ENCODE measurements at regions not wholly inside any gene's neighbourhood (a gene's known extent, or its start where the extent isn't known, plus 50 kb on each side); places are given as distances from the start of the nearest gene placed in this dataset.

DNA sequence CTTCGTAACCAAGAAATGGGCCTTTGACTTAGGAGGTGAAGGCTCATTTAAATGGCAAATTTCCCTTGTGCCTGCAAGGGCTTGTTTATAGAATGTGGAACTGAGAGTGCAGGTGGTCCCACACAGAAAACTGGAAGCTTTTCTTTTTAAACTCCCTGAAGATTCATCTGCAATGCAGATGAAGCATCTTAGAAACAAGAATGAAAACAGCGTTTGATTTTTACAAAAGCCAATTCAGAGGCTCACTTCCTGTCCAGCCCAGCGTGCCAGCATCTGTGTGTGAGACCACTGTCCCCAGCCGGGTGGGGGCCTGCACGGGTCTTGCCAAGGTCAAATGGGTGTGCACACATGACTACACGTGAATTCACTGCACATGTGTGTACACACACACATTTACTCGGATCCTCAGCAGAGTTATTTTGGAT, 94.7 kb downstream of the LINGO1 start:
- no peaks in the 10 kb centered on the region for H3K9me1 ChIP-seq (ENCODE audit: control insufficient read depth, insufficient read depth, low read length)
- H3K9ac ChIP-seq (ENCODE audit: insufficient read depth in 1 of 2, low read depth in 2 of 2, low read length in 2 of 2), result no peak overlapping the region
- in situ Hi-C loops (cut with MboI), result no loop called here
- no peak for ATAC-seq
- CTCF ChIA-PET (ENCODE audit: low intra/inter-chr PET ratio), result no interaction called here
- no peaks in the 10 kb centered on the region for H3K79me2 ChIP-seq (ENCODE audit: control insufficient read depth, insufficient read depth, low read length)
- peaks cover 2 to 13% of the 10 kb centered on the region in 2 experiments; a peak in 3 of 5 replicates for H3K27me3 ChIP-seq (ENCODE audit: control insufficient read depth in 2 of 2, insufficient read depth in 2 of 2, low read length in 2 of 2)
- no peak overlapping the region for H2AFZ ChIP-seq (ENCODE audit: low read depth, low read length)
- TF ChIP-seq, protein P1, sequence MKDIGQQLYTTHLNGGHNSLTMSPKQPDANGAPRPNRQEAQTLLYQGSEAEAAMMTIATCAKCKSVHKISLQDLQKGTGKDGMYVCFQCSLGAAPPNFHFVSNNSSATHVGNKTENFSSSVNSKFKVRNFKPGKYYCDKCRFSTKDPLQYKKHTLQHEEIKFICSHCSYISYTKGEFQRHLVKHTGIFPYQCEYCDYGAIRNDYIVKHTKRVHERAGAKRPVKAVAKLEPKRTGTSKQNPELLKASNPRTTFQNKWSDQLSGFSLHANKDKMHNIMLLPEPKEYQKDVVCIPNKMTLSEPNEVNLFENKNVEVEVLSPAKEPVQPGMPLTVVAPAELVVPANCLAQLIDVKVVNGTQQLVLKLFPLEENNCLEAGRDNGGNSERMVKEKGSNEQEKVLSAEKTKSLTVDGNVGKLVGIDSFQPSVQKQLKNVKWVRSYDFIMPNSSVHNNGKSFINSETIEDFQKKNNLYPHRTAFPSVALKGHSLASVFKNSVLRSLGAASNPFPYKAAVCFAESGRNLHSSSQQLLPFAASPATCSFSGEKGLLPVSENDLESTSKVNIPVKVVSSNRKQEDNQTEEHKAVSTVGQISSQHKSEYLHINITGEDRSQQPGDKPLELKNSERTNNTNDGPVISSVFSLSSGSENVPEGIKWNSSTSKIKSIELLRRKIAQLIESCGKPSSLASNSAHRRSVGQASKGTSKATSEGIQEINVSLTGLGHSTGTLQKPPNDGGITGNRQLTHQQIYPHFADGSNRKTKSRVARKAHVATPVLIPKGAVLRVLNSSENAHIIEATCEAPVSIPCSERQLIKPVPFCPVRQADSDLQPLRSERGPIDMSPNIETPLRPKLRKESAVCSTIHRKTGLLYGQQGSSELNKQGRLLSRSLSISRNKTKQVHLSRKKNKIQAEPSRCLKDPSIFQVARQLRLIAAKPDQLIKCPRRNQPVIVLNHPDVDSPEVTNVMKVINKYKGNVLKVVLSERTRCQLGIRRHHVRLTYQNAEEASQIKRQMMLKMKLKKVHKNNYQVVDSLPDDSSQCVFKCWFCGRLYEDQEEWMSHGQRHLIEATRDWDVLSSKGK (CRISPR knock-in tag; IDR thresholded peaks at IDR 0.05), result no peak
- TF ChIP-seq ZNF766 (CRISPR knock-in tag; conservative IDR thresholded peaks at IDR 0.05), result no peak
- TF ChIP-seq, protein P2, sequence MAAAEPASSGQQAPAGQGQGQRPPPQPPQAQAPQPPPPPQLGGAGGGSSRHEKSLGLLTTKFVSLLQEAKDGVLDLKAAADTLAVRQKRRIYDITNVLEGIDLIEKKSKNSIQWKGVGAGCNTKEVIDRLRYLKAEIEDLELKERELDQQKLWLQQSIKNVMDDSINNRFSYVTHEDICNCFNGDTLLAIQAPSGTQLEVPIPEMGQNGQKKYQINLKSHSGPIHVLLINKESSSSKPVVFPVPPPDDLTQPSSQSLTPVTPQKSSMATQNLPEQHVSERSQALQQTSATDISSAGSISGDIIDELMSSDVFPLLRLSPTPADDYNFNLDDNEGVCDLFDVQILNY (CRISPR knock-in tag; IDR thresholded peaks at IDR 0.05), result no peak
- no peak for DNase-seq (ENCODE audit: extremely low read depth in 1 of 4, low spot score in 3 of 4)
- peaks cover 3 to 15% of the 10 kb centered on the region in 2 experiments; a peak in 4 of 5 replicates for H3K4me1 ChIP-seq (replicated peaks in 1 of 2; ENCODE audit: control insufficient read depth in 2 of 2, insufficient read depth in 2 of 2, low read length in 2 of 2)
- intact Hi-C loops (cut with micrococcal nuclease), result no loop called here
- FAIRE-seq, result no peak
- BruUV-seq (replicated peaks), result no TSS peak
- H4K20me1 ChIP-seq (replicated peaks; ENCODE audit: control insufficient read depth, insufficient read depth, low read length), result 0 out of 2 replicates have a peak, but pooled peaks cover 3% of the 10 kb centered on the region
- H3K36me3 ChIP-seq (ENCODE audit: control insufficient read depth, insufficient read depth, low read length), result no peaks in the 10 kb centered on the region
- WGBS (ENCODE audit: insufficient coverage, low coverage, missing lambda C conversion rate), result 12% methylated on average over 7 of the region's 7 CpGs
- H3K9me3 ChIP-seq (replicated peaks; ENCODE audit: control insufficient read depth, insufficient read depth, low read depth, low read length), result no peaks in the 10 kb centered on the region
- POLR2A ChIA-PET, result no interaction called here
- H3K4me2 ChIP-seq (ENCODE audit: insufficient read depth, low read length), result no peak overlapping the region
- no peak overlapping the region for H3K27ac ChIP-seq (ENCODE audit: extremely low read depth, low read depth, low read length)
- H3K4me3 ChIP-seq, result no peak overlapping the region

Data from K562 (cell line).